SK-N-SH (cell line): ENCODE measurements at regions not wholly inside any gene's neighbourhood (a gene's known extent, or its start where the extent isn't known, plus 50 kb on each side); places are given as distances from the start of the nearest gene placed in this dataset.

Experiments used
- CTCF ChIA-PET: fragments of 300-600, 350-600 bp; formaldehyde crosslinking; extraction: SDS; loops from one replicate; lab custom pipeline; 2021; lab: Yijun Ruan, JAX
- POLR2A ChIA-PET: fragments of 350-600 bp; sonication (Branson Sonifier 250); formaldehyde crosslinking; extraction: SDS; loops from one replicate; lab custom pipeline; 2020; ENCODE audit warnings: antibody characterized with exemption, inconsistent platforms; lab: Yijun Ruan, JAX
- DNase-seq: peaks from one replicate; pipeline ENCODE4 v3.0.0; 2012
- H2AFZ ChIP-seq: fragments of 200-600 bp; sonication (generic); 2 replicates; pipeline ENCODE4 v1.8.1; 2016; ENCODE audit warnings: antibody characterized with exemption, mild to moderate bottlenecking, low read depth
- H3F3A ChIP-seq: fragments of 200-600 bp; sonication (generic); replicated peaks from 2 replicates; pipeline ENCODE3; 2016; ENCODE audit warnings: antibody characterized with exemption, mild to moderate bottlenecking; ENCODE audit not compliant: insufficient read depth
- H3K27ac ChIP-seq, 2 experiments: fragments of 200-500 bp in 1 of 2; fragments of 200-600 bp in 1 of 2; sonication (Bioruptor generic) in 1 of 2; sonication (generic), shearing (Covaris generic) in 1 of 2; 2 replicates each; pipeline versions ENCODE4 v1.5.1 to v1.6.1; 2014 to 2016; ENCODE audit warnings: low read depth in 2 of 2, inconsistent platforms in 1 of 2, low read length in 1 of 2, mild to moderate bottlenecking in 1 of 2, mixed read lengths in 1 of 2
- H3K27me3 ChIP-seq: fragments of 200-600 bp; sonication (generic), shearing (Covaris generic); 2 replicates; pipeline ENCODE4 v1.6.1; 2016; ENCODE audit warnings: mixed run types; ENCODE audit not compliant: insufficient read depth
- H3K36me3 ChIP-seq, 2 experiments: fragments of 200-500 bp in 1 of 2; fragments of 200-600 bp in 1 of 2; sonication (Bioruptor generic) in 1 of 2; sonication (generic) in 1 of 2; replicated peaks in 1 of 2; 2 replicates each; pipeline versions ENCODE3 to v1.5.1; 2014 to 2016; ENCODE audit warnings: low read length in 1 of 2, mild to moderate bottlenecking in 1 of 2; ENCODE audit not compliant: insufficient read depth in 2 of 2, control insufficient read depth in 1 of 2
- H3K4me1 ChIP-seq, 2 experiments: fragments of 200-500 bp in 1 of 2; fragments of 200-600 bp in 1 of 2; sonication (Bioruptor generic) in 1 of 2; sonication (generic), shearing (Covaris generic) in 1 of 2; 2 replicates each; pipeline versions ENCODE4 v1.5.1 to v1.6.1; 2014 to 2016; ENCODE audit warnings: low read depth in 1 of 2, low read length in 1 of 2, mixed run types in 1 of 2; ENCODE audit not compliant: insufficient read depth in 2 of 2, control insufficient read depth in 1 of 2
- H3K4me2 ChIP-seq: fragments of 200-600 bp; sonication (generic), shearing (Covaris generic); 2 replicates; pipeline ENCODE4 v1.6.1; 2017; ENCODE audit warnings: mixed run types
- H3K4me3 ChIP-seq, 2 experiments: fragments of 200-500 bp in 1 of 2; fragments of 200-600 bp in 1 of 2; sonication (Bioruptor generic) in 1 of 2; sonication (generic), shearing (Covaris generic) in 1 of 2; 2 replicates each; pipeline versions ENCODE4 v1.5.1 to v1.8.1; 2014 to 2016; ENCODE audit warnings: low read depth in 2 of 2, inconsistent platforms in 1 of 2, low read length in 1 of 2, mild to moderate bottlenecking in 1 of 2, mixed read lengths in 1 of 2, moderate library complexity in 1 of 2
- H3K79me2 ChIP-seq: fragments of 200-600 bp; sonication (generic); 2 replicates; pipeline ENCODE4 v1.8.1; 2017; ENCODE audit warnings: mild to moderate bottlenecking; ENCODE audit not compliant: insufficient read depth
- H3K9ac ChIP-seq: fragments of 200-600 bp; sonication (generic); 2 replicates; pipeline ENCODE4 v1.6.1; 2017; ENCODE audit warnings: mixed run types
- H3K9me2 ChIP-seq: fragments of 200-600 bp; sonication (generic); 2 replicates; pipeline ENCODE4 v1.6.1; 2017; ENCODE audit warnings: mixed run types
- H3K9me3 ChIP-seq: fragments of 200-600 bp; sonication (generic); 2 replicates; pipeline ENCODE4 v1.6.1; 2017; ENCODE audit warnings: mixed run types, mild to moderate bottlenecking, moderate library complexity
- H4K20me1 ChIP-seq: fragments of 200-600 bp; sonication (generic); 2 replicates; pipeline ENCODE4 v1.6.1; 2017; ENCODE audit warnings: mild to moderate bottlenecking, mixed run types; ENCODE audit not compliant: insufficient read depth
- CHD2 ChIP-seq: fragments of 150-350 bp; IDR thresholded peaks from 2 replicates; pipeline ENCODE4 v1.6.1; 2018; ENCODE audit warnings: low read length; ENCODE audit not compliant: partially characterized antibody
- ELF1 ChIP-seq: IDR thresholded peaks from 2 replicates; pipeline ENCODE4 v1.4.0; 2012
- EP300 ChIP-seq, 2 experiments: IDR thresholded peaks; 2 replicates each; pipeline versions ENCODE4 v1.4.0 to v1.6.1; 2012; ENCODE audit warnings: borderline replicate concordance in 1 of 2, low read depth in 1 of 2, low read length in 1 of 2
- EZH2phosphoT487 ChIP-seq: fragments of 200-600 bp; sonication (generic); IDR thresholded peaks from 2 replicates; pipeline ENCODE4 v1.6.1; 2017; ENCODE audit warnings: low read depth, mixed run types, mild to moderate bottlenecking, antibody characterized with exemption, moderate library complexity, borderline replicate concordance
- FOSL2 ChIP-seq: IDR thresholded peaks from 2 replicates; pipeline ENCODE4 v1.4.0; 2012; ENCODE audit warnings: low read depth, mild to moderate bottlenecking, moderate library complexity, borderline replicate concordance
- FOXJ3 ChIP-seq: sonication (generic); formaldehyde crosslinking; IDR thresholded peaks from 2 replicates; pipeline ENCODE4 v1.5.1; 2020; ENCODE audit warnings: mild to moderate bottlenecking, missing genetic modification reagents
- FOXM1 ChIP-seq: IDR thresholded peaks from 2 replicates; pipeline ENCODE4 v1.4.0; 2012; ENCODE audit warnings: low read depth, mild to moderate bottlenecking
- MEF2A ChIP-seq: IDR thresholded peaks from 2 replicates; pipeline ENCODE4 v1.4.0; 2012; ENCODE audit warnings: low read depth, borderline replicate concordance
- MXI1 ChIP-seq: IDR thresholded peaks from 2 replicates; pipeline ENCODE4 v1.6.1; 2012; ENCODE audit warnings: mild to moderate bottlenecking, low read depth, low read length, improper control_type of control experiment
- NFIC ChIP-seq: IDR thresholded peaks from 2 replicates; pipeline ENCODE4 v1.4.0; 2012; ENCODE audit warnings: borderline replicate concordance
- RFX5 ChIP-seq: IDR thresholded peaks from 2 replicates; pipeline ENCODE4 v1.6.1; 2012; ENCODE audit warnings: mild to moderate bottlenecking, improper control_type of control experiment, low read length
- SMC3 ChIP-seq: IDR thresholded peaks from 2 replicates; pipeline ENCODE4 v1.6.1; 2012; ENCODE audit warnings: low read depth, low read length, improper control_type of control experiment
- TAF1 ChIP-seq: IDR thresholded peaks from 2 replicates; pipeline ENCODE4 v1.6.1; 2012; ENCODE audit warnings: low read depth, mild to moderate bottlenecking, low read length, moderate library complexity, borderline replicate concordance
- TCF12 ChIP-seq: IDR thresholded peaks from 2 replicates; pipeline ENCODE4 v1.4.0; 2012
- TEAD4 ChIP-seq: IDR thresholded peaks from 2 replicates; pipeline ENCODE4 v1.4.0; 2012; ENCODE audit warnings: mild to moderate bottlenecking, borderline replicate concordance; ENCODE audit not compliant: insufficient read depth
- YY1 ChIP-seq: IDR thresholded peaks from 2 replicates; pipeline ENCODE4 v1.4.0; 2012; ENCODE audit warnings: low read depth, mild to moderate bottlenecking
- WGBS: methylation state at CpG from one replicate; pipeline ENCODE4 v1.1.6; 2017; ENCODE audit warnings: low lambda C conversion rate; 5-methylcytosine and 5-hydroxymethylcytosine counted together
- TF ChIP-seq, protein P1 (sequence below): IDR thresholded peaks from 2 replicates; pipeline ENCODE4 v1.4.0; 2012; ENCODE audit warnings: low read depth, borderline replicate concordance
- TF ChIP-seq, protein P2 (sequence below): fragments of 150-350 bp; IDR thresholded peaks from 2 replicates; pipeline ENCODE4 v1.6.1; 2016; ENCODE audit warnings: mild to moderate bottlenecking, low read depth, low read length
- TF ChIP-seq, protein P3 (sequence below): IDR thresholded peaks from 2 replicates; pipeline ENCODE4; 2012
- TF ChIP-seq, protein P4 (sequence below): IDR thresholded peaks from 2 replicates; pipeline ENCODE4 v1.4.0; 2012; ENCODE audit warnings: low read depth
- TF ChIP-seq, protein P5 (sequence below): IDR thresholded peaks from 2 replicates; pipeline ENCODE4 v1.4.0; 2012; ENCODE audit warnings: low read depth, borderline replicate concordance

DNA sequence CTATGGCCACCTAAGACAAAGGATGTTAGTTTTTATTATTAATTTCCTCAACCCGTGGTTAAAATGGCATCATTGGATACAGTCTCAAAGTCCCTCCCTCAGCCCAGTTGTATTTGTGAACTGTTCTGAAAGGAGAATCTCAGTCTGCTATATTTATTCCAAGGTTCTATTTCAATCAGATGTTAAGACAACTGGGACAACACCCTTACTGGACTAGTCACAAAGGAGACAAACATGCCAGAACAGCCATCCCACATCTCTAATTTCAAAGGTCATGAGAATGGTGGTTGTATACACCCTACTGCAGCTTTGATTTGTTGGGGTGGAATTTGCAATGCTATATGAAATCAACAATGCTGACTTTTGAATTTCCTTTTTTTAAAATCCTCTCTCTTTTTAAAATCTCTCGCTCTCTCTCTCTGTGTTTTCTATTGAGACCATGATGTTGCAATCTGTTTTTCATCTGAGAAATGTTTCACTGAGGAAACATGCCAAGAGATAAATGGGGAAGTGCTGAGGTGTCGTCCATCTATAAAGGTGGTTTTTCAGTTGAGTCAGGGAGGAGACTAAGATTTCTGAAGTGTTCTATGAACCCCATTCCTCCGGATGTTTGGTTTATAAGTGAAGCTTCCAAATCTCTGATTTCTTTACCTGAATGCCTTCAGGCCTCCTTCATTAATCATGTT, 201.5 kb upstream of the GATB start (continued):
- TF ChIP-seq, protein P1, sequence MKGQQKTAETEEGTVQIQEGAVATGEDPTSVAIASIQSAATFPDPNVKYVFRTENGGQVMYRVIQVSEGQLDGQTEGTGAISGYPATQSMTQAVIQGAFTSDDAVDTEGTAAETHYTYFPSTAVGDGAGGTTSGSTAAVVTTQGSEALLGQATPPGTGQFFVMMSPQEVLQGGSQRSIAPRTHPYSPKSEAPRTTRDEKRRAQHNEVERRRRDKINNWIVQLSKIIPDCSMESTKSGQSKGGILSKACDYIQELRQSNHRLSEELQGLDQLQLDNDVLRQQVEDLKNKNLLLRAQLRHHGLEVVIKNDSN = no peak
- no peak for TF ChIP-seq YY1
- TF ChIP-seq RFX5 = no peak
- TF ChIP-seq, protein P2, sequence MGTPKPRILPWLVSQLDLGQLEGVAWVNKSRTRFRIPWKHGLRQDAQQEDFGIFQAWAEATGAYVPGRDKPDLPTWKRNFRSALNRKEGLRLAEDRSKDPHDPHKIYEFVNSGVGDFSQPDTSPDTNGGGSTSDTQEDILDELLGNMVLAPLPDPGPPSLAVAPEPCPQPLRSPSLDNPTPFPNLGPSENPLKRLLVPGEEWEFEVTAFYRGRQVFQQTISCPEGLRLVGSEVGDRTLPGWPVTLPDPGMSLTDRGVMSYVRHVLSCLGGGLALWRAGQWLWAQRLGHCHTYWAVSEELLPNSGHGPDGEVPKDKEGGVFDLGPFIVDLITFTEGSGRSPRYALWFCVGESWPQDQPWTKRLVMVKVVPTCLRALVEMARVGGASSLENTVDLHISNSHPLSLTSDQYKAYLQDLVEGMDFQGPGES = no peak
- no peak for TF ChIP-seq TAF1
- TF ChIP-seq EP300 (IDR thresholded peaks at IDR 0.05; ENCODE audit: borderline replicate concordance in 1 of 2, low read depth in 1 of 2, low read length in 1 of 2) = no peak
- TF ChIP-seq, protein P3, sequence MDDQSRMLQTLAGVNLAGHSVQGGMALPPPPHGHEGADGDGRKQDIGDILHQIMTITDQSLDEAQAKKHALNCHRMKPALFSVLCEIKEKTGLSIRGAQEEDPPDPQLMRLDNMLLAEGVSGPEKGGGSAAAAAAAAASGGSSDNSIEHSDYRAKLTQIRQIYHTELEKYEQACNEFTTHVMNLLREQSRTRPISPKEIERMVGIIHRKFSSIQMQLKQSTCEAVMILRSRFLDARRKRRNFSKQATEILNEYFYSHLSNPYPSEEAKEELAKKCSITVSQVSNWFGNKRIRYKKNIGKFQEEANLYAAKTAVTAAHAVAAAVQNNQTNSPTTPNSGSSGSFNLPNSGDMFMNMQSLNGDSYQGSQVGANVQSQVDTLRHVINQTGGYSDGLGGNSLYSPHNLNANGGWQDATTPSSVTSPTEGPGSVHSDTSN = no peak
- TF ChIP-seq, protein P4, sequence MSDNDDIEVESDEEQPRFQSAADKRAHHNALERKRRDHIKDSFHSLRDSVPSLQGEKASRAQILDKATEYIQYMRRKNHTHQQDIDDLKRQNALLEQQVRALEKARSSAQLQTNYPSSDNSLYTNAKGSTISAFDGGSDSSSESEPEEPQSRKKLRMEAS = no peak
- TF ChIP-seq MXI1 = no peak
- TF ChIP-seq CHD2 = no peak
- TF ChIP-seq MEF2A = no peak

DNA sequence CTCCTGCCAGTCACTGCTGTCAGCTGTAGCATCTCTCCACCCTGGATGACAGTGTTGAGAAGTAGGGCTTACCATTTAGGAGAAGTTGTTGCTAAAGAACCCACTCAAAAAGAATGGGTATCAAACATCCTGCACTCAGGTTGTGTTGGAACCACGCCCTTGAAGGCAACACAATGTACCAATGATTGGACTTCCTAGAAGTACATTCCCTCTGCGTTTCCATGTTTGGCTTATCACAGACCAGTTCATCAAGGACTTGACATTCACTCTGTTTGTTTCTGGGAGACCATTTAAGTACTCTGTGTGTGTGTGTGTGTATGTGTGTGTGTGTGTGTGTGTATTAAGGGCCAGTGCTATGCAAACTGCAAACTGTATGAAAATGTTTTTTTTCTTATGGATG, 200.6 kb upstream of the GATB start:
- Histone ChIP-seq H3F3A (no peaks in the 10 kb centered on the region), H3K27ac (no peak overlapping the region), H4K20me1 (no peaks in the 10 kb centered on the region), H3K27me3 (no peaks in the 10 kb centered on the region), H3K4me3 (no peak overlapping the region), H3K9ac (no peak overlapping the region), H3K79me2 (no peaks in the 10 kb centered on the region), H3K4me1 (peaks cover 0 to 6% of the 10 kb centered on the region in 2 experiments; a peak in 1 of 4 replicates), H2AFZ (no peak overlapping the region), H3K9me3 (no peaks in the 10 kb centered on the region), H3K4me2 (no peak overlapping the region), H3K9me2 (no peaks in the 10 kb centered on the region), H3K36me3 (no peaks in the 10 kb centered on the region)
- ChIA-PET CTCF (interaction anchor here (1.7 kb wide), 1 partner anchor 12 kb away, joined by 4 read pairs; no protein-coding TSS in a partner anchor), POLR2A (no interaction called here)
- no peak for DNase-seq
- WGBS = 13% methylated on average over 2 of the region's 2 CpGs
- no peak for TF ChIP-seq TAF1
- no peak for TF ChIP-seq EZH2phosphoT487
- no peak for TF ChIP-seq TCF12
- TF ChIP-seq TEAD4 = no peak
- no peak for TF ChIP-seq CHD2
- no peak for TF ChIP-seq NFIC
- TF ChIP-seq, protein P3 = no peak
- no peak for TF ChIP-seq FOSL2
- TF ChIP-seq MEF2A = no peak
- no peak for TF ChIP-seq YY1
- no peak for TF ChIP-seq SMC3
- TF ChIP-seq, protein P5, sequence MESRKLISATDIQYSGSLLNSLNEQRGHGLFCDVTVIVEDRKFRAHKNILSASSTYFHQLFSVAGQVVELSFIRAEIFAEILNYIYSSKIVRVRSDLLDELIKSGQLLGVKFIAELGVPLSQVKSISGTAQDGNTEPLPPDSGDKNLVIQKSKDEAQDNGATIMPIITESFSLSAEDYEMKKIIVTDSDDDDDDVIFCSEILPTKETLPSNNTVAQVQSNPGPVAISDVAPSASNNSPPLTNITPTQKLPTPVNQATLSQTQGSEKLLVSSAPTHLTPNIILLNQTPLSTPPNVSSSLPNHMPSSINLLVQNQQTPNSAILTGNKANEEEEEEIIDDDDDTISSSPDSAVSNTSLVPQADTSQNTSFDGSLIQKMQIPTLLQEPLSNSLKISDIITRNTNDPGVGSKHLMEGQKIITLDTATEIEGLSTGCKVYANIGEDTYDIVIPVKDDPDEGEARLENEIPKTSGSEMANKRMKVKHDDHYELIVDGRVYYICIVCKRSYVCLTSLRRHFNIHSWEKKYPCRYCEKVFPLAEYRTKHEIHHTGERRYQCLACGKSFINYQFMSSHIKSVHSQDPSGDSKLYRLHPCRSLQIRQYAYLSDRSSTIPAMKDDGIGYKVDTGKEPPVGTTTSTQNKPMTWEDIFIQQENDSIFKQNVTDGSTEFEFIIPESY = no peak
- TF ChIP-seq, protein P1 = no peak
- no peak for TF ChIP-seq ELF1
- TF ChIP-seq FOXM1 = no peak
- no peak for TF ChIP-seq FOXJ3 (CRISPR knock-in tag)
- TF ChIP-seq EP300 (IDR thresholded peaks at IDR 0.05; ENCODE audit: borderline replicate concordance in 1 of 2, low read depth in 1 of 2, low read length in 1 of 2) = no peak
